Activated B cell treated with CpG ODN at 0.5 μM for 24 hours (primary cell): ENCODE measurements at regions not wholly inside any gene's neighbourhood (a gene's known extent, or its start where the extent isn't known, plus 50 kb on each side); places are given as distances from the start of the nearest gene placed in this dataset.

ENCODE experiments used
- ATAC-seq: fragments of 200-7000 bp; cut with Tn5 transposase; one replicate; pipeline ENCODE4 v1.10.0; 2021; ENCODE audit warnings: low read depth, mild to moderate bottlenecking, moderate library complexity
- CTCF ChIA-PET: fragments of 350-600 bp; sonication (Branson Sonifier 250); formaldehyde crosslinking; loops from one replicate; lab custom pipeline; 2021; ENCODE audit warnings: antibody characterized with exemption; lab: Charles Lee
- POLR2A ChIA-PET: fragments of 350-600 bp; sonication (Branson Sonifier 250); formaldehyde crosslinking; loops from one replicate; lab custom pipeline; 2021; ENCODE audit warnings: antibody characterized with exemption; lab: Charles Lee
- DNase-seq: peaks from one replicate; pipeline ENCODE4 v3.0.0; 2022
- H3K27ac Mint-ChIP-seq: one replicate; pipeline ENCODE4 v1.8.0; 2020; ENCODE audit warnings: mixed read lengths
- H3K27me3 Mint-ChIP-seq: one replicate; pipeline ENCODE4 v1.8.0; 2021; ENCODE audit warnings: mixed read lengths
- H3K36me3 Mint-ChIP-seq: one replicate; pipeline ENCODE4 v1.8.0; 2021; ENCODE audit warnings: low read depth, mixed read lengths
- H3K4me1 Mint-ChIP-seq: one replicate; pipeline ENCODE4 v1.8.0; 2021; ENCODE audit warnings: mixed read lengths
- H3K4me3 Mint-ChIP-seq: one replicate; pipeline ENCODE4 v1.8.0; 2020; ENCODE audit warnings: mild to moderate bottlenecking, mixed read lengths
- H3K9me3 Mint-ChIP-seq: one replicate; pipeline ENCODE4 v1.8.0; 2020; ENCODE audit warnings: mixed read lengths
- intact Hi-C: fragments of 100-400 bp; cut with micrococcal nuclease; formaldehyde crosslinking; loops from one replicate; pipeline ENCODE4 v1.15.1; 2024
- TF ChIP-seq, protein P1 (sequence below): fragments of 200-600 bp; IDR thresholded peaks from one replicate; pipeline ENCODE4 v1.8.0; 2022; ENCODE audit warnings: antibody characterized with exemption, mild to moderate bottlenecking

DNA sequence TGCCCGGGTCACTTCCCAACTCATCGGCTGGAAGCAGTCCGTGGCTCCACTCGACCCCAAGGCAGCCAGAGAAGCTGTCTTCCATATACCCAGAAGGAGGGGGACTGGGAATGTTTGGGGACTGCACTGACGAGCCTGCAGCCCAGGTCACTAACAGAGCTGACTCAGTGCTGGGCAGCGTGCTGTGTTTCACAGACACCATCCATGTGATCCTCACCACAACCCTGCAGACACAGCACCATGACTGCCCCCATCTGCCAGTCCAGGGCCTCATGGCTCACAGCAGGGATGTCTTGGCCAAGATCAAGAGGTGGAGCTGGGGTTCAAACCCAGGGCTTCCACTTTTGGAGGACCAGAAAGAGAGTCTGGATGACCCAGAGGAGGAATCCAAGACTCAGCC is 67.9 kb downstream of the KLHDC7A start:
- Mint-ChIP-seq H3K27ac (no peak overlapping the region), H3K36me3 (no peaks in the 10 kb centered on the region), H3K4me3 (no peak overlapping the region), H3K9me3 (peaks cover under 1% of the 10 kb centered on the region), H3K4me1 (no peaks in the 10 kb centered on the region), H3K27me3 (peaks cover 30% of the 10 kb centered on the region)
- ATAC-seq (no peak), DNase-seq (no peak)
- TF ChIP-seq, protein P1, sequence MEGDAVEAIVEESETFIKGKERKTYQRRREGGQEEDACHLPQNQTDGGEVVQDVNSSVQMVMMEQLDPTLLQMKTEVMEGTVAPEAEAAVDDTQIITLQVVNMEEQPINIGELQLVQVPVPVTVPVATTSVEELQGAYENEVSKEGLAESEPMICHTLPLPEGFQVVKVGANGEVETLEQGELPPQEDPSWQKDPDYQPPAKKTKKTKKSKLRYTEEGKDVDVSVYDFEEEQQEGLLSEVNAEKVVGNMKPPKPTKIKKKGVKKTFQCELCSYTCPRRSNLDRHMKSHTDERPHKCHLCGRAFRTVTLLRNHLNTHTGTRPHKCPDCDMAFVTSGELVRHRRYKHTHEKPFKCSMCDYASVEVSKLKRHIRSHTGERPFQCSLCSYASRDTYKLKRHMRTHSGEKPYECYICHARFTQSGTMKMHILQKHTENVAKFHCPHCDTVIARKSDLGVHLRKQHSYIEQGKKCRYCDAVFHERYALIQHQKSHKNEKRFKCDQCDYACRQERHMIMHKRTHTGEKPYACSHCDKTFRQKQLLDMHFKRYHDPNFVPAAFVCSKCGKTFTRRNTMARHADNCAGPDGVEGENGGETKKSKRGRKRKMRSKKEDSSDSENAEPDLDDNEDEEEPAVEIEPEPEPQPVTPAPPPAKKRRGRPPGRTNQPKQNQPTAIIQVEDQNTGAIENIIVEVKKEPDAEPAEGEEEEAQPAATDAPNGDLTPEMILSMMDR = no peak
- ChIA-PET CTCF (no interaction called here), POLR2A (no interaction called here)
- intact Hi-C loops = no loop called here

DNA sequence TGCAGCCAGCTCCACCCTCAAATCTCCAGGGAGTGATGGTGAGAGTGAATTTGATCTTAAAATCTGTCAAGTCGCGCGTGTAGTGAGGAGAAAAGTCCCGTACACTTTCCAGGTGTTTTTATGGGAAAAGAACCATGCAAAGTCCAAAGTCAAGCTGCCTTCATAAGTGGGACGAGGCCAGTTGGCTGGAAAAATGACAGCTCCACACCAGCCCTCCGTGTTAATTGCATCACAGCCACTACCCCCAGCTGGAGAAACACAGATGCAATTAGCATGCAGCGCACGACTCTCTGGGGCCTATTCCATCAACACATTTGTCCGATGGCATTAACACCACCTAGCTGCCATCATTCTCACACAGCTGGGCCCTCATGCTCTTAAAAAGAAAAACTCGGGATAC is 68.4 kb downstream of the KLHDC7A start:
- ChIA-PET CTCF (no interaction called here), POLR2A (no interaction called here)
- ATAC-seq = no peak

DNA sequence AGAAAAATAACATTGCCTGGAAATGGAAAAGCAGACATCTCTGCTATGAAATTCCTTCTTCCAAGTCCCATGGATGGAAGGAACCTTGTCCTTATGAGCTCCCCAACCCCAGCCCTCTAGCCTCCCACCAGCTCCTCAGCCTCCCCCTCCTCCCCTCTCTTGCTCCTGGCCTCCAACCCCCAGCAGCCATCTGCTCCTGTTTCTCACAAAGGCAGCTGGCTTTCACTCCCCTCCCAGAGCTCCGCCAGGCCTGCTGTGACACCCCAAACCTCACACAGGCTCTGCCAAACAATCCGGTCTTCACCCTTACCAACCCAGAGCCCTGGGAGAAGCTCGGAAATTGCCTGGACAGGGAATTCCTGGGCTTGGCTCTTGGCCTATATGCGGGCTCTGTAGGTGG is 69.2 kb downstream of the KLHDC7A start:
- TF ChIP-seq, protein P1 = no peak
- intact Hi-C loops = no loop called here
- DNase-seq = no peak
- Mint-ChIP-seq H3K27ac (no peak overlapping the region), H3K4me3 (no peak overlapping the region), H3K27me3 (peaks cover 25% of the 10 kb centered on the region), H3K36me3 (no peaks in the 10 kb centered on the region), H3K9me3 (no peaks in the 10 kb centered on the region), H3K4me1 (no peaks in the 10 kb centered on the region)
- ATAC-seq = no peak
- POLR2A ChIA-PET = no interaction called here
- CTCF ChIA-PET = no interaction called here

More for the DNA sequence above, 68.4 kb downstream of the KLHDC7A start:
- Mint-ChIP-seq H3K4me3 (no peak overlapping the region), H3K27ac (no peak overlapping the region), H3K27me3 (peaks cover 29% of the 10 kb centered on the region), H3K4me1 (no peaks in the 10 kb centered on the region), H3K9me3 (no peaks in the 10 kb centered on the region), H3K36me3 (no peaks in the 10 kb centered on the region)
- TF ChIP-seq, protein P1 = no peak
- DNase-seq = no peak
- intact Hi-C loops = no loop called here

DNA sequence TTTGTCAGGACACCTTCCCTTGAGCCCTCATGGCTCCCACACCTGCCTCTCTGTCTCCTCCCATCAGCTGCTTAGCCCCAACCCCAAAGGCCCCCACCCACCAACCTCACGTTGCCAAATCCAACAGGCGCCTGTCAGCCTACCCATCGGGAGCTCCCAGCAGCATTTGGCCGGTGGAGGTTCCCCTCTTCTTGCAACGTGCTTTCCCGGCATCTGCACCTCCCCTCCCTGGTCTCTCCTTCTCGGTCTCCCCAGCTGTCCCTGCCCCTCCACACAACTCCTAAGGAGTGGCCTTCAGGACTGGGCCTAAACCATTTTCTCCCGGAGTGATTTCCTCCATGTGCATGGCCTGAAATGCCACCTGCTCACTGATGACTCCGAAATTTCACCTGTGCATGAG is 71.9 kb downstream of the KLHDC7A start:
- DNase-seq (no peak), ATAC-seq (no peak)
- intact Hi-C loops = no loop called here
- Mint-ChIP-seq H3K4me1 (no peaks in the 10 kb centered on the region), H3K36me3 (no peaks in the 10 kb centered on the region), H3K27me3 (peaks cover 26% of the 10 kb centered on the region), H3K4me3 (no peak overlapping the region), H3K9me3 (no peaks in the 10 kb centered on the region), H3K27ac (no peak overlapping the region)
- ChIA-PET POLR2A (no interaction called here), CTCF (no interaction called here)
- TF ChIP-seq, protein P1 = no peak

DNA sequence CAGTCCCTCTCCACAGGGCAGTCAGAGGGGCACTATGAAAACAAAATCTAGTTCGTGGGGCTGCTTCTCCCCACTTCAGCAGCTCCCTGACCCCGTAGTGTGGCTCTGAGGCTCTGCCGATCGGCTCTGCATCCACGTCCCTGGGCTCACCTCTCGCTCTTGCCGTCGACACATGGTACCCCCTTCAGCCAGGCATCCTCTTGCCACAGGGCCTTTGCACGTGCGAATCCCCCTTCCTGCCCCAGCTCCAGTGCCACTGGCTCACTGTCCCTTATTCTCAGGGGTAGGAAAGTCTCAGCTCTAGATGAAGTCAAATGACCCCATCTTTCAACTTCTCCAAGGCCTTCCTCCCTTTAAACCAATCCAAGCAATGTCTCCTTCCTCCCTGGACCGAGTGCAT is 72.7 kb downstream of the KLHDC7A start:
- ChIA-PET CTCF (no interaction called here), POLR2A (no interaction called here)
- Mint-ChIP-seq H3K4me1 (no peaks in the 10 kb centered on the region), H3K4me3 (no peak overlapping the region), H3K9me3 (no peaks in the 10 kb centered on the region), H3K27ac (no peak overlapping the region), H3K27me3 (peaks cover 30% of the 10 kb centered on the region), H3K36me3 (no peaks in the 10 kb centered on the region)
- TF ChIP-seq, protein P1 = no peak
- ATAC-seq = no peak
- DNase-seq = no peak
- intact Hi-C loops = no loop called here
